Mucosa of descending colon (tissue), 3 donors: ENCODE measurements at regions not wholly inside any gene's neighbourhood (a gene's known extent, or its start where the extent isn't known, plus 50 kb on each side); places are given as distances from the start of the nearest gene placed in this dataset.

Experiments
- ATAC-seq: fragments of 200-7000 bp; cut with Tn5 transposase; one replicate; pipeline ENCODE4 v1.9.1; 2020; ENCODE audit warnings: mild to moderate bottlenecking, moderate library complexity
- DNase-seq, 3 donors: peaks; one replicate each; pipeline ENCODE4 v3.0.0-alpha.2; 2020
- H3K36me3 ChIP-seq: fragments of 200-600 bp; one replicate; pipeline ENCODE4 v1.8.0; 2021; ENCODE audit warnings: low read depth, mild to moderate bottlenecking
- H3K4me1 ChIP-seq: fragments of 200-600 bp; one replicate; pipeline ENCODE4 v1.8.0; 2021; ENCODE audit warnings: low read depth, mild to moderate bottlenecking
- H3K4me3 ChIP-seq: fragments of 200-600 bp; one replicate; pipeline ENCODE4 v1.8.0; 2021; ENCODE audit warnings: mild to moderate bottlenecking
- H3K9me3 ChIP-seq: fragments of 200-600 bp; one replicate; pipeline ENCODE4 v1.8.0; 2021; ENCODE audit warnings: mild to moderate bottlenecking
- CTCF ChIP-seq: fragments of 200-600 bp; IDR thresholded peaks from one replicate; pipeline ENCODE4 v1.8.0; 2022; ENCODE audit warnings: antibody characterized with exemption, mild to moderate bottlenecking
- intact Hi-C, 2 donors: fragments of 100-400 bp; cut with DNase I in 1 of 2; cut with micrococcal nuclease in 1 of 2; formaldehyde crosslinking; loops; one replicate each; pipeline versions ENCODE4 v1.11.0 to v1.11.1; 2022; cut with DNase I, micrococcal nuclease
- donor health status: DM: no; HTN: no; CAD: no; lungs with moderate emphysema.
- donor health status: DM: no; HTN: no; CAD: no.
- donor health status: DM: no; HTN: yes; CAD: no.

- DNase-seq (no peak), ATAC-seq (no peak)
- intact Hi-C loops: no loop called here
- no peak for TF ChIP-seq CTCF
- no peaks in the 10 kb centered on the region for H3K9me3 ChIP-seq
- H3K4me3 ChIP-seq: no peak overlapping the region
- no peaks in the 10 kb centered on the region for H3K36me3 ChIP-seq
- no peaks in the 10 kb centered on the region for H3K4me1 ChIP-seq
These were observed 395.7 kb upstream of the SEMA6A start for GRCh38 chr5:116970318-116970717.

GRCh38 chr5:116964438-116964837, 389.8 kb upstream of the SEMA6A start:
- H3K36me3 ChIP-seq: no peaks in the 10 kb centered on the region
- TF ChIP-seq CTCF: no peak
- no peak overlapping the region for H3K4me3 ChIP-seq
- H3K9me3 ChIP-seq: no peaks in the 10 kb centered on the region
- DNase-seq (no peak), ATAC-seq (no peak)
- H3K4me1 ChIP-seq: no peaks in the 10 kb centered on the region
- intact Hi-C loops: no loop called here

GRCh38 chr5:116961021-116961420, 386.4 kb upstream of the SEMA6A start:
- Histone ChIP-seq H3K4me1 (no peaks in the 10 kb centered on the region), H3K9me3 (no peaks in the 10 kb centered on the region), H3K36me3 (no peaks in the 10 kb centered on the region), H3K4me3 (no peak overlapping the region)
- intact Hi-C loops: no loop called here
- DNase-seq: no peak
- ATAC-seq: no peak
- no peak for TF ChIP-seq CTCF

- no peak for DNase-seq
- intact Hi-C loops: no loop called here
- ATAC-seq: no peak
- Histone ChIP-seq H3K4me3 (no peak overlapping the region), H3K9me3 (no peaks in the 10 kb centered on the region), H3K4me1 (no peaks in the 10 kb centered on the region), H3K36me3 (no peaks in the 10 kb centered on the region)
- TF ChIP-seq CTCF: no peak
These were observed 385.2 kb upstream of the SEMA6A start for GRCh38 chr5:116959843-116960242.

- Histone ChIP-seq H3K4me1 (no peaks in the 10 kb centered on the region), H3K36me3 (no peaks in the 10 kb centered on the region), H3K4me3 (no peak overlapping the region), H3K9me3 (no peaks in the 10 kb centered on the region)
- intact Hi-C loops: no loop called here
- no peak for DNase-seq
- TF ChIP-seq CTCF: no peak
- no peak for ATAC-seq
These were observed 378.8 kb upstream of the SEMA6A start for GRCh38 chr5:116953251-116953930.

GRCh38 chr5:116951219-116951618, 376.6 kb upstream of the SEMA6A start:
- intact Hi-C loops: no loop called here
- ATAC-seq (no peak), DNase-seq (no peak)
- no peak for TF ChIP-seq CTCF
- H3K9me3 ChIP-seq: no peaks in the 10 kb centered on the region
- no peak overlapping the region for H3K4me3 ChIP-seq
- H3K4me1 ChIP-seq: no peaks in the 10 kb centered on the region
- no peaks in the 10 kb centered on the region for H3K36me3 ChIP-seq
